ENCODE measurements at regions not wholly inside any gene's neighbourhood (a gene's known extent, or its start where the extent isn't known, plus 50 kb on each side); places are given as distances from the start of the nearest gene placed in this dataset.

DNA sequence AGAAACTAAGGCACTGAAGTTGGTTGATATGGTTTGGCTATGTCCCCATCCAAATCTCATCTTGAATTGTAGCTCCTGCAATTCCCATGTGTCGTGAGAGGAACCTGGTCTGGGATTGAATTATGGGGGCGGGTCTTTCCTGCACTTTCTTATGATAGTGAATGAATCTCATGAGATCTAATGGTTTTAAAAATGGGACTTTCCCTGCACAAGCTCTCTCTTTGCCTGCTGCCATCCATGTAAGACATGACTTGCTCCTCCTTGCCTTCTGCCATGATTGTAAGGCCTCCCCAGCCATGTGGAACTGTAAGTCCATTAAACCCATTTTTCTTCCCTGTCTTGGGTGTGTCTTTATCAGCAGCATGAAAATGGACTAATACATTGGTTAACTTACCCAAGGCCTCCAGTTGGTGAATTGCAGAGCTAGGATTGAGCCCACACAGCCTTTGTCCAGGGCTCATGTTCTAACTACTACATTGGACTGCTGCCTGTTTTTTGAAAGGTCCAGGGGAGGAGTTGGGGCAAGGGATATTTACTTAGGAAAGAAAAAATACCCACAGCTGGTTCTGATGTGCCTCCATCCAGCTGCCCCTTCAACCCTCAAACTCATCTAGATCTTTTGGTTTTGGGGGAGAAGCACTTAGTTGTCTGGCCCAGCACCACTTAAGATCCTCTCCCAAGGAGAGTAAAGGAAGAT lies 107.8 kb upstream of the NAV2 start:
- TF ChIP-seq, protein P1, sequence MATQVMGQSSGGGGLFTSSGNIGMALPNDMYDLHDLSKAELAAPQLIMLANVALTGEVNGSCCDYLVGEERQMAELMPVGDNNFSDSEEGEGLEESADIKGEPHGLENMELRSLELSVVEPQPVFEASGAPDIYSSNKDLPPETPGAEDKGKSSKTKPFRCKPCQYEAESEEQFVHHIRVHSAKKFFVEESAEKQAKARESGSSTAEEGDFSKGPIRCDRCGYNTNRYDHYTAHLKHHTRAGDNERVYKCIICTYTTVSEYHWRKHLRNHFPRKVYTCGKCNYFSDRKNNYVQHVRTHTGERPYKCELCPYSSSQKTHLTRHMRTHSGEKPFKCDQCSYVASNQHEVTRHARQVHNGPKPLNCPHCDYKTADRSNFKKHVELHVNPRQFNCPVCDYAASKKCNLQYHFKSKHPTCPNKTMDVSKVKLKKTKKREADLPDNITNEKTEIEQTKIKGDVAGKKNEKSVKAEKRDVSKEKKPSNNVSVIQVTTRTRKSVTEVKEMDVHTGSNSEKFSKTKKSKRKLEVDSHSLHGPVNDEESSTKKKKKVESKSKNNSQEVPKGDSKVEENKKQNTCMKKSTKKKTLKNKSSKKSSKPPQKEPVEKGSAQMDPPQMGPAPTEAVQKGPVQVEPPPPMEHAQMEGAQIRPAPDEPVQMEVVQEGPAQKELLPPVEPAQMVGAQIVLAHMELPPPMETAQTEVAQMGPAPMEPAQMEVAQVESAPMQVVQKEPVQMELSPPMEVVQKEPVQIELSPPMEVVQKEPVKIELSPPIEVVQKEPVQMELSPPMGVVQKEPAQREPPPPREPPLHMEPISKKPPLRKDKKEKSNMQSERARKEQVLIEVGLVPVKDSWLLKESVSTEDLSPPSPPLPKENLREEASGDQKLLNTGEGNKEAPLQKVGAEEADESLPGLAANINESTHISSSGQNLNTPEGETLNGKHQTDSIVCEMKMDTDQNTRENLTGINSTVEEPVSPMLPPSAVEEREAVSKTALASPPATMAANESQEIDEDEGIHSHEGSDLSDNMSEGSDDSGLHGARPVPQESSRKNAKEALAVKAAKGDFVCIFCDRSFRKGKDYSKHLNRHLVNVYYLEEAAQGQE (IDR thresholded peaks at IDR 0.05; ENCODE audit: low read depth, low read length), result no peak
- TF ChIP-seq TAF1 (IDR thresholded peaks at IDR 0.05; ENCODE audit: borderline replicate concordance, low read depth, low read length) (no peak), NFYB (IDR thresholded peaks at IDR 0.05; ENCODE audit: insufficient read depth, low read depth, low read length) (no peak), POLR2AphosphoS5 (IDR thresholded peaks at IDR 0.05; ENCODE audit: low read length) (no peak), SMARCA5 (IDR thresholded peaks at IDR 0.05) (no peak), ZNF384 (IDR thresholded peaks at IDR 0.05; ENCODE audit: borderline replicate concordance, low read depth, low read length) (no peak)
- TF ChIP-seq, protein P2, sequence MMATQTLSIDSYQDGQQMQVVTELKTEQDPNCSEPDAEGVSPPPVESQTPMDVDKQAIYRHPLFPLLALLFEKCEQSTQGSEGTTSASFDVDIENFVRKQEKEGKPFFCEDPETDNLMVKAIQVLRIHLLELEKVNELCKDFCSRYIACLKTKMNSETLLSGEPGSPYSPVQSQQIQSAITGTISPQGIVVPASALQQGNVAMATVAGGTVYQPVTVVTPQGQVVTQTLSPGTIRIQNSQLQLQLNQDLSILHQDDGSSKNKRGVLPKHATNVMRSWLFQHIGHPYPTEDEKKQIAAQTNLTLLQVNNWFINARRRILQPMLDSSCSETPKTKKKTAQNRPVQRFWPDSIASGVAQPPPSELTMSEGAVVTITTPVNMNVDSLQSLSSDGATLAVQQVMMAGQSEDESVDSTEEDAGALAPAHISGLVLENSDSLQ (IDR thresholded peaks at IDR 0.05), result no peak

Data from GM12878 (cell line).